Gastrocnemius medialis (tissue), 4 donors: ENCODE measurements at regions not wholly inside any gene's neighbourhood (a gene's known extent, or its start where the extent isn't known, plus 50 kb on each side); places are given as distances from the start of the nearest gene placed in this dataset.

Experiments
- POLR2A ChIP-seq, 2 donors: fragments of 450-650 bp; IDR thresholded peaks; one replicate each; pipeline ENCODE4 v1.6.1; 2017; ENCODE audit warnings: antibody characterized with exemption in 2 of 2, mild to moderate bottlenecking in 2 of 2, moderate library complexity in 2 of 2
- TF ChIP-seq, protein P1 (sequence below), 5 experiments: fragments of 450-650 bp in 3 of 5; fragments of 200-600 bp in 2 of 5; sonication (generic) in 2 of 5; IDR thresholded peaks in 4 of 5; conservative IDR thresholded peaks in 1 of 5; 1 replicate in 4 of 5; 2 replicates in 1 of 5; pipeline ENCODE4 v1.5.1; 2016 to 2019; ENCODE audit warnings: antibody characterized with exemption in 5 of 5, mild to moderate bottlenecking in 3 of 5, moderate library complexity in 3 of 5

DNA sequence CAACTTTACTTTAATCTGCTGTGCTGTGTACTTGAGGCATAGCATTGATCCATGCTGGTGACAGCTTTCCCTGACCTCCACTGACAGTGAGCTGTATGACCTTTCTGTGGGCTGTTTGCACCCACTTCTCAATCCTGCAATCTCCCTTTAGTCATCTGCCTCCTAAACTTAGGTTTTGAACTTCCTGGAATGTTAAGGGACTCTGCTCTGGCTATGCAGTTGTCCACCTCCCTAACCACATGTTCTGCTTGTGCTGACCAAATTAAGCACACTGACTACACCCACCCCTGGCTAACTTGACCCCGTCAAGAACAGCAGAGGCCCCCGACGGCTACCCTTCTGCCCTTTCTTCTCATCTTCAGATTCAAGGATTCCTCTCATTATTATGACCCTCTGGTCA is 89.1 kb upstream of the NTM start:
- TF ChIP-seq, protein P1, sequence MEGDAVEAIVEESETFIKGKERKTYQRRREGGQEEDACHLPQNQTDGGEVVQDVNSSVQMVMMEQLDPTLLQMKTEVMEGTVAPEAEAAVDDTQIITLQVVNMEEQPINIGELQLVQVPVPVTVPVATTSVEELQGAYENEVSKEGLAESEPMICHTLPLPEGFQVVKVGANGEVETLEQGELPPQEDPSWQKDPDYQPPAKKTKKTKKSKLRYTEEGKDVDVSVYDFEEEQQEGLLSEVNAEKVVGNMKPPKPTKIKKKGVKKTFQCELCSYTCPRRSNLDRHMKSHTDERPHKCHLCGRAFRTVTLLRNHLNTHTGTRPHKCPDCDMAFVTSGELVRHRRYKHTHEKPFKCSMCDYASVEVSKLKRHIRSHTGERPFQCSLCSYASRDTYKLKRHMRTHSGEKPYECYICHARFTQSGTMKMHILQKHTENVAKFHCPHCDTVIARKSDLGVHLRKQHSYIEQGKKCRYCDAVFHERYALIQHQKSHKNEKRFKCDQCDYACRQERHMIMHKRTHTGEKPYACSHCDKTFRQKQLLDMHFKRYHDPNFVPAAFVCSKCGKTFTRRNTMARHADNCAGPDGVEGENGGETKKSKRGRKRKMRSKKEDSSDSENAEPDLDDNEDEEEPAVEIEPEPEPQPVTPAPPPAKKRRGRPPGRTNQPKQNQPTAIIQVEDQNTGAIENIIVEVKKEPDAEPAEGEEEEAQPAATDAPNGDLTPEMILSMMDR (IDR thresholded peaks at IDR 0.05 in 4 of 5, conservative IDR thresholded peaks at IDR 0.05 in 1 of 5), result no peak
- TF ChIP-seq POLR2A (IDR thresholded peaks at IDR 0.05), result no peak
